Liver (tissue), 3 donors: ENCODE measurements at regions not wholly inside any gene's neighbourhood (a gene's known extent, or its start where the extent isn't known, plus 50 kb on each side); places are given as distances from the start of the nearest gene placed in this dataset.

Experiments used
- FOXA1 ChIP-seq: IDR thresholded peaks from 2 replicates; pipeline ENCODE4 v1.6.1; 2016; ENCODE audit warnings: antibody characterized with exemption
- GABPA ChIP-seq, 2 donors: IDR thresholded peaks in 1 of 2; conservative IDR thresholded peaks in 1 of 2; 2 replicates each; pipeline ENCODE4 v1.6.1; 2016; ENCODE audit warnings: antibody characterized with exemption in 2 of 2, mild to moderate bottlenecking in 1 of 2, moderate library complexity in 1 of 2
- HNF4G ChIP-seq: IDR thresholded peaks from 2 replicates; pipeline ENCODE4 v1.6.1; 2016; ENCODE audit warnings: antibody characterized with exemption
- JUND ChIP-seq, 2 donors: IDR thresholded peaks; 2 replicates each; pipeline ENCODE4 v1.6.1; 2016; ENCODE audit warnings: antibody characterized with exemption in 2 of 2
- NR2F2 ChIP-seq: IDR thresholded peaks from 2 replicates; pipeline ENCODE4 v1.6.1; 2016; ENCODE audit warnings: antibody characterized with exemption
- RAD21 ChIP-seq, 2 donors: IDR thresholded peaks; 2 replicates each; pipeline ENCODE4 v1.6.1; 2016; ENCODE audit warnings: antibody characterized with exemption in 2 of 2, mild to moderate bottlenecking in 2 of 2
- RXRA ChIP-seq, 2 donors: IDR thresholded peaks; 2 replicates each; pipeline ENCODE4 v1.6.1; 2017 to 2018; ENCODE audit warnings: antibody characterized with exemption in 2 of 2, mild to moderate bottlenecking in 1 of 2
- SP1 ChIP-seq: IDR thresholded peaks from 2 replicates; pipeline ENCODE4 v1.6.1; 2018; ENCODE audit warnings: antibody characterized with exemption, mild to moderate bottlenecking
- TAF1 ChIP-seq: conservative IDR thresholded peaks from 2 replicates; pipeline ENCODE4 v1.6.1; 2016; ENCODE audit warnings: antibody characterized with exemption, mild to moderate bottlenecking
- YY1 ChIP-seq: IDR thresholded peaks from 2 replicates; pipeline ENCODE4 v1.6.1; 2016; ENCODE audit warnings: antibody characterized with exemption, mild to moderate bottlenecking
- TF ChIP-seq, protein P1 (sequence below): fragments of 150-350 bp; IDR thresholded peaks from 2 replicates; pipeline ENCODE4 v1.5.1; 2017; ENCODE audit warnings: improper control_type of control experiment, low read depth, low read length; ENCODE audit not compliant: missing input control
- TF ChIP-seq, protein P2 (sequence below): IDR thresholded peaks from 2 replicates; pipeline ENCODE4 v1.6.1; 2016; ENCODE audit warnings: antibody characterized with exemption
- TF ChIP-seq, protein P3 (sequence below): IDR thresholded peaks from 2 replicates; pipeline ENCODE4 v1.6.1; 2016; ENCODE audit warnings: antibody characterized with exemption, mild to moderate bottlenecking
- TF ChIP-seq, protein P4 (sequence below): IDR thresholded peaks from 2 replicates; pipeline ENCODE4 v1.6.1; 2016; ENCODE audit warnings: antibody characterized with exemption
- donor health status: healthy.
- donor health status: healthy.

DNA sequence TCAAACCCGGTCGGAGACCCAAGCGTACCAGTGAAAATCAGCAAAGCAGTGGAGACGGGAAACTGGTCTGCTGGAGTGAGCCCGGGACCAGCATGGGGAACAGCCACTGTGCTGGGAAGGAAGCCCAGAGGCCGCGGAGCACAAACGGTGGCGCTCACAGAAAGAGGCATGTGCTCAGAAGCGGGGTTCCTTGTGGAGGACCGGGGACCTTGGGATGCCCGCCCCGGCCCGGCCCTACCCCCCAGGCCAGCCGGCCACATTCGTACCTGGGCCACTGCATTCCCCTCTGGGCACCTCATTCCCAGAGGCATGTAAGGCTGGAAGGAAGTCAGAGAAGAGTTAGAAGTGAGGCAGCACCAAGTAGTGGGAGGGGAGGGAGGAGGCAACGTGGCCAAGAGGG, 79.3 kb downstream of the RFLNA start:
- TF ChIP-seq, protein P1, sequence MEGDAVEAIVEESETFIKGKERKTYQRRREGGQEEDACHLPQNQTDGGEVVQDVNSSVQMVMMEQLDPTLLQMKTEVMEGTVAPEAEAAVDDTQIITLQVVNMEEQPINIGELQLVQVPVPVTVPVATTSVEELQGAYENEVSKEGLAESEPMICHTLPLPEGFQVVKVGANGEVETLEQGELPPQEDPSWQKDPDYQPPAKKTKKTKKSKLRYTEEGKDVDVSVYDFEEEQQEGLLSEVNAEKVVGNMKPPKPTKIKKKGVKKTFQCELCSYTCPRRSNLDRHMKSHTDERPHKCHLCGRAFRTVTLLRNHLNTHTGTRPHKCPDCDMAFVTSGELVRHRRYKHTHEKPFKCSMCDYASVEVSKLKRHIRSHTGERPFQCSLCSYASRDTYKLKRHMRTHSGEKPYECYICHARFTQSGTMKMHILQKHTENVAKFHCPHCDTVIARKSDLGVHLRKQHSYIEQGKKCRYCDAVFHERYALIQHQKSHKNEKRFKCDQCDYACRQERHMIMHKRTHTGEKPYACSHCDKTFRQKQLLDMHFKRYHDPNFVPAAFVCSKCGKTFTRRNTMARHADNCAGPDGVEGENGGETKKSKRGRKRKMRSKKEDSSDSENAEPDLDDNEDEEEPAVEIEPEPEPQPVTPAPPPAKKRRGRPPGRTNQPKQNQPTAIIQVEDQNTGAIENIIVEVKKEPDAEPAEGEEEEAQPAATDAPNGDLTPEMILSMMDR, result no peak
- TF ChIP-seq, protein P2, sequence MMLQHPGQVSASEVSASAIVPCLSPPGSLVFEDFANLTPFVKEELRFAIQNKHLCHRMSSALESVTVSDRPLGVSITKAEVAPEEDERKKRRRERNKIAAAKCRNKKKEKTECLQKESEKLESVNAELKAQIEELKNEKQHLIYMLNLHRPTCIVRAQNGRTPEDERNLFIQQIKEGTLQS, result no peak
- TF ChIP-seq HNF4G, result no peak
- no peak for TF ChIP-seq YY1
- no peak for TF ChIP-seq FOXA1
- TF ChIP-seq, protein P3, sequence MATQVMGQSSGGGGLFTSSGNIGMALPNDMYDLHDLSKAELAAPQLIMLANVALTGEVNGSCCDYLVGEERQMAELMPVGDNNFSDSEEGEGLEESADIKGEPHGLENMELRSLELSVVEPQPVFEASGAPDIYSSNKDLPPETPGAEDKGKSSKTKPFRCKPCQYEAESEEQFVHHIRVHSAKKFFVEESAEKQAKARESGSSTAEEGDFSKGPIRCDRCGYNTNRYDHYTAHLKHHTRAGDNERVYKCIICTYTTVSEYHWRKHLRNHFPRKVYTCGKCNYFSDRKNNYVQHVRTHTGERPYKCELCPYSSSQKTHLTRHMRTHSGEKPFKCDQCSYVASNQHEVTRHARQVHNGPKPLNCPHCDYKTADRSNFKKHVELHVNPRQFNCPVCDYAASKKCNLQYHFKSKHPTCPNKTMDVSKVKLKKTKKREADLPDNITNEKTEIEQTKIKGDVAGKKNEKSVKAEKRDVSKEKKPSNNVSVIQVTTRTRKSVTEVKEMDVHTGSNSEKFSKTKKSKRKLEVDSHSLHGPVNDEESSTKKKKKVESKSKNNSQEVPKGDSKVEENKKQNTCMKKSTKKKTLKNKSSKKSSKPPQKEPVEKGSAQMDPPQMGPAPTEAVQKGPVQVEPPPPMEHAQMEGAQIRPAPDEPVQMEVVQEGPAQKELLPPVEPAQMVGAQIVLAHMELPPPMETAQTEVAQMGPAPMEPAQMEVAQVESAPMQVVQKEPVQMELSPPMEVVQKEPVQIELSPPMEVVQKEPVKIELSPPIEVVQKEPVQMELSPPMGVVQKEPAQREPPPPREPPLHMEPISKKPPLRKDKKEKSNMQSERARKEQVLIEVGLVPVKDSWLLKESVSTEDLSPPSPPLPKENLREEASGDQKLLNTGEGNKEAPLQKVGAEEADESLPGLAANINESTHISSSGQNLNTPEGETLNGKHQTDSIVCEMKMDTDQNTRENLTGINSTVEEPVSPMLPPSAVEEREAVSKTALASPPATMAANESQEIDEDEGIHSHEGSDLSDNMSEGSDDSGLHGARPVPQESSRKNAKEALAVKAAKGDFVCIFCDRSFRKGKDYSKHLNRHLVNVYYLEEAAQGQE, result no peak
- no peak for TF ChIP-seq RAD21 (IDR thresholded peaks at IDR 0.05)
- no peak for TF ChIP-seq TAF1
- TF ChIP-seq SP1, result no peak
- no peak for TF ChIP-seq RXRA (IDR thresholded peaks at IDR 0.05)
- TF ChIP-seq NR2F2, result no peak
- TF ChIP-seq JUND (IDR thresholded peaks at IDR 0.05), result no peak
- TF ChIP-seq, protein P4, sequence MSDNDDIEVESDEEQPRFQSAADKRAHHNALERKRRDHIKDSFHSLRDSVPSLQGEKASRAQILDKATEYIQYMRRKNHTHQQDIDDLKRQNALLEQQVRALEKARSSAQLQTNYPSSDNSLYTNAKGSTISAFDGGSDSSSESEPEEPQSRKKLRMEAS, result no peak
- TF ChIP-seq GABPA (IDR thresholded peaks at IDR 0.05 in 1 of 2, conservative IDR thresholded peaks at IDR 0.05 in 1 of 2), result no peak
